Neural crest cell (in vitro differentiated cells): ENCODE measurements at regions not wholly inside any gene's neighbourhood (a gene's known extent, or its start where the extent isn't known, plus 50 kb on each side); places are given as distances from the start of the nearest gene placed in this dataset.
"Not testable (repeated sequence)": the region's sequence is repeated elsewhere in the genome, so short reads cannot be mapped to it uniquely, and the experiment has no call there.

Experiments
- DNase-seq: peaks from one replicate; pipeline ENCODE4 v3.0.0; 2021; ENCODE audit warnings: low read depth, mixed read lengths, low spot score
- H3K27ac Mint-ChIP-seq: one replicate; pipeline ENCODE4 v1.8.0; 2021; ENCODE audit warnings: mild to moderate bottlenecking, mixed read lengths; ENCODE audit not compliant: unreplicated experiment
- H3K27me3 Mint-ChIP-seq: 2 replicates; pipeline ENCODE4 v1.8.0; 2021; ENCODE audit warnings: low read depth, mild to moderate bottlenecking, mixed read lengths
- H3K36me3 Mint-ChIP-seq: 2 replicates; pipeline ENCODE4 v1.8.0; 2021; ENCODE audit warnings: low read depth, mild to moderate bottlenecking, mixed read lengths
- H3K4me1 Mint-ChIP-seq: 2 replicates; pipeline ENCODE4 v1.8.0; 2021; ENCODE audit warnings: mixed read lengths
- H3K4me3 Mint-ChIP-seq: one replicate; pipeline ENCODE4 v1.8.0; 2021; ENCODE audit warnings: mild to moderate bottlenecking, mixed read lengths
- H3K9me3 Mint-ChIP-seq: 2 replicates; pipeline ENCODE4 v1.8.0; 2021; ENCODE audit warnings: mixed read lengths
- CTCF ChIP-seq: fragments of 200-600 bp; sonication (generic); conservative IDR thresholded peaks from 2 replicates; pipeline ENCODE4 v1.5.0; 2021; ENCODE audit warnings: antibody characterized with exemption, mild to moderate bottlenecking

GRCh38 chr13:109939180-109939579 is 152.8 kb upstream of the IRS2 start:
- Mint-ChIP-seq H3K4me1 (no peaks in the 10 kb centered on the region), H3K4me3 (no peak overlapping the region), H3K36me3 (no peaks in the 10 kb centered on the region), H3K9me3 (no peaks in the 10 kb centered on the region), H3K27ac (no peak overlapping the region), H3K27me3 (no peaks in the 10 kb centered on the region)
- DNase-seq: no peak
- no peak for TF ChIP-seq CTCF

GRCh38 chr13:109938255-109938936 is 152.0 kb upstream of the IRS2 start:
- H3K27ac Mint-ChIP-seq: no peak overlapping the region
- H3K4me1 Mint-ChIP-seq: peaks cover 4% of the 10 kb centered on the region
- no peak for DNase-seq
- H3K27me3 Mint-ChIP-seq: no peaks in the 10 kb centered on the region
- H3K36me3 Mint-ChIP-seq: no peaks in the 10 kb centered on the region
- no peaks in the 10 kb centered on the region for H3K9me3 Mint-ChIP-seq
- TF ChIP-seq CTCF: no peak
- no peak overlapping the region for H3K4me3 Mint-ChIP-seq

DNA sequence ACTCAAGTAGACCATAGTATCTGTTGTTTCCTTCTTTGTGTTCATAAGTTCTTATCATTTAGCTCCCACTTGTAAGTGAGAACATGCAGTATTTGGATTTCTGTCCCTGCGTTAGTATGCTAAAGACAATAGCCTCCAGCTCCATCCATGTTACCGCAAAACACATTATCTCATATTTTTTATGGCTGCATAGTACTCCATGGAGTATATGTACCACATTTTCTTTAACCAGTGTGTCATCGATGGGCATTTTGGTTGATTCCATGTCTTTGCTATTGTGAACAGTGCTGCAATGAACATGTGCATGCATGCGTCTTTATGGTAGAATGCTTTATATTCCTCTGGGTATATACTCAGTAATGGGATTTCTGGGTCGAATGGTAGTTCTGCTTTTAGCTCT is 148.1 kb upstream of the IRS2 start:
- DNase-seq, H3K4me3 Mint-ChIP-seq, H3K27me3 Mint-ChIP-seq, H3K27ac Mint-ChIP-seq, H3K9me3 Mint-ChIP-seq, H3K36me3 Mint-ChIP-seq, H3K4me1 Mint-ChIP-seq: not testable (repeated sequence)

DNA sequence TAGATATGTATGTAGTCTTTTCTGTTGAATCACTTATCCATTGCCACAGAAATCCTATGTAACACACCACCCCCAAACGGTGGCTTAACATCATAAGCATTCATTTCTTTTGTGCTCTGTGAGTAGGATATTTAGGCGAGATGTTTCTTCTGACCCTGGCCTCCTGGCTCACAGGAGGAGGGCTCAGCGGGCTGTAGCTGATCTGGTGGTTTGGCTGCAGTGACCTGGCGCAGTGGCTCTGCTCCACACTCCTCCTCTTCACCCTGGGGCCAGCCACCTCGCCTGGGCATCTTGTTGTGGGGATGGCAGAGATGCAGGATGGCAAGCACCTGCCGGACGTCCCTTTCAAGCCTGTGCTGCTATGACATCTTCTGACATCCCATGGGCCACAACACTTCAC is 147.1 kb upstream of the IRS2 start:
- no peak overlapping the region for H3K4me3 Mint-ChIP-seq
- H3K4me1 Mint-ChIP-seq: peaks cover 5% of the 10 kb centered on the region
- H3K27ac Mint-ChIP-seq: no peak overlapping the region
- no peaks in the 10 kb centered on the region for H3K36me3 Mint-ChIP-seq
- DNase-seq: no peak
- H3K9me3 Mint-ChIP-seq: no peaks in the 10 kb centered on the region
- TF ChIP-seq CTCF: no peak
- H3K27me3 Mint-ChIP-seq: no peaks in the 10 kb centered on the region

- no peaks in the 10 kb centered on the region for H3K27me3 Mint-ChIP-seq
- no peaks in the 10 kb centered on the region for H3K36me3 Mint-ChIP-seq
Measured at GRCh38 chr13:109924376-109924775, 138.0 kb upstream of the IRS2 start.

More at GRCh38 chr13:109924376-109924775, 138.0 kb upstream of the IRS2 start:
- H3K4me1 Mint-ChIP-seq: no peaks in the 10 kb centered on the region
- TF ChIP-seq CTCF: no peak
- no peaks in the 10 kb centered on the region for H3K9me3 Mint-ChIP-seq
- H3K4me3 Mint-ChIP-seq: no peak overlapping the region
- no peak overlapping the region for H3K27ac Mint-ChIP-seq
- no peak for DNase-seq
